Mesothelial cell of epicardium (in vitro differentiated cells): ENCODE measurements at regions not wholly inside any gene's neighbourhood (a gene's known extent, or its start where the extent isn't known, plus 50 kb on each side); places are given as distances from the start of the nearest gene placed in this dataset.
A peak's percentile ranks its signal among the peaks of the same experiment; 100 is the strongest.
"Not testable (repeated sequence)": the region's sequence is repeated elsewhere in the genome, so short reads cannot be mapped to it uniquely, and the experiment has no call there.

Source experiments
- DNase-seq, 2 experiments: peaks; one replicate each; pipeline ENCODE4 v3.0.0; 2021; ENCODE audit warnings: low spot score in 2 of 2; ENCODE audit not compliant: unreplicated experiment in 2 of 2
- H3K27ac Mint-ChIP-seq: 2 replicates; pipeline ENCODE4 v1.8.0; 2021; ENCODE audit warnings: mixed read lengths
- H3K27me3 Mint-ChIP-seq: 2 replicates; pipeline ENCODE4 v1.8.0; 2021; ENCODE audit warnings: low read depth, mixed read lengths
- H3K36me3 Mint-ChIP-seq: 2 replicates; pipeline ENCODE4 v1.8.0; 2021; ENCODE audit warnings: mixed read lengths
- H3K4me1 Mint-ChIP-seq: 2 replicates; pipeline ENCODE4 v1.8.0; 2021; ENCODE audit warnings: mixed read lengths
- H3K4me3 Mint-ChIP-seq: 2 replicates; pipeline ENCODE4 v1.8.0; 2021; ENCODE audit warnings: mild to moderate bottlenecking, moderate library complexity, mixed read lengths
- H3K9me3 Mint-ChIP-seq: 2 replicates; pipeline ENCODE4 v1.8.0; 2021; ENCODE audit warnings: mixed read lengths
- TF ChIP-seq, protein P1 (sequence below): fragments of 200-600 bp; sonication (generic); IDR thresholded peaks from one replicate; pipeline ENCODE4 v1.5.0; 2021; ENCODE audit warnings: antibody characterized with exemption; ENCODE audit not compliant: unreplicated experiment

DNA sequence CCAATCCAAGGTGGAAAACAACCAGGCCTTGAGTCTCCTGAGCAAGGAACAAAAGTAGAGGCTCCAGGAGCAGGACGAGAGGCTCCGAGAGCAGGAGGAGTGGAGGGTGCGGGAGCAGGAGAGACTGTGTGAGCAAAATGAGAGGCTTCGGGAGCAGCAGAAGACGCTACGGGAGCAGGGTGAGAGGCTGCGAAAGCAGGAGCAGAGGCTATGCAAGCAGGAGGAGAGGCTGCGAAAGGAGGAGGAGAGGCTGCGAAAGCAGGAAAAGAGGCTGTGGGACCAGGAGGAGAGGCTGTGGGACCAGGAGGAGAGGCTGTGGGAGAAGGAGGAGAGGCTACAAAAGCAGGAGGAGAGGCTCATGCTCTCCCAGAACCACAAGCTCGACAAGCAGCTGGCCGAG is 60.3 kb upstream of the UBE2Q2 start:
- H3K9me3 Mint-ChIP-seq: no peaks in the 10 kb centered on the region
- peak in 1 of 2 experiments; percentile 29 for DNase-seq

DNA sequence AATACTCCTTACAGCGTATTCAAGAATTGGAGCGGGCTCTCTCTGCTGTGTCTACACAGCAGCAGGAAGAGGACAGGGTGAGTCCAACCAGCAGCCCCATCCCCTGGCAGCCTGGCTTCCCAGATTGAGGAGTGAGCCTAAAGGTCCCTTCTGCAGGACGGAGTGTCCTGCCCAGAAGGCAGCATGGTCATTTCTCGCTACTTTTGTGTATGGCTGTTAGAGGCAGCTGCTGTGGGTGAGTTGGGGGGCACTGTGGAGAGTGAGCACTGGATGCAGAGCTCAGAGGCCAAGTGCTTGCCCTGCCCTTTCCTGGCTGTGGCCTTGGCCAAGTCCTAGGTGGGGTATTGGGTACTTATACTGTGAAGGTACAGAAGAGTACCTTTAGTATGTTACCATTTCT is 62.3 kb upstream of the UBE2Q2 start:
- H3K36me3 Mint-ChIP-seq, H3K9me3 Mint-ChIP-seq, H3K4me3 Mint-ChIP-seq, H3K4me1 Mint-ChIP-seq, H3K27ac Mint-ChIP-seq: not testable (repeated sequence)
- H3K27me3 Mint-ChIP-seq: peaks cover 22% of the 10 kb centered on the region
- DNase-seq: peak in 1 of 2 experiments; percentile 25

More for the DNA sequence above, 60.3 kb upstream of the UBE2Q2 start:
- Mint-ChIP-seq H3K27ac (no peak overlapping the region), H3K27me3 (peaks cover 37% of the 10 kb centered on the region), H3K4me1 (no peaks in the 10 kb centered on the region), H3K36me3 (no peaks in the 10 kb centered on the region), H3K4me3 (no peak overlapping the region)
- TF ChIP-seq, protein P1, sequence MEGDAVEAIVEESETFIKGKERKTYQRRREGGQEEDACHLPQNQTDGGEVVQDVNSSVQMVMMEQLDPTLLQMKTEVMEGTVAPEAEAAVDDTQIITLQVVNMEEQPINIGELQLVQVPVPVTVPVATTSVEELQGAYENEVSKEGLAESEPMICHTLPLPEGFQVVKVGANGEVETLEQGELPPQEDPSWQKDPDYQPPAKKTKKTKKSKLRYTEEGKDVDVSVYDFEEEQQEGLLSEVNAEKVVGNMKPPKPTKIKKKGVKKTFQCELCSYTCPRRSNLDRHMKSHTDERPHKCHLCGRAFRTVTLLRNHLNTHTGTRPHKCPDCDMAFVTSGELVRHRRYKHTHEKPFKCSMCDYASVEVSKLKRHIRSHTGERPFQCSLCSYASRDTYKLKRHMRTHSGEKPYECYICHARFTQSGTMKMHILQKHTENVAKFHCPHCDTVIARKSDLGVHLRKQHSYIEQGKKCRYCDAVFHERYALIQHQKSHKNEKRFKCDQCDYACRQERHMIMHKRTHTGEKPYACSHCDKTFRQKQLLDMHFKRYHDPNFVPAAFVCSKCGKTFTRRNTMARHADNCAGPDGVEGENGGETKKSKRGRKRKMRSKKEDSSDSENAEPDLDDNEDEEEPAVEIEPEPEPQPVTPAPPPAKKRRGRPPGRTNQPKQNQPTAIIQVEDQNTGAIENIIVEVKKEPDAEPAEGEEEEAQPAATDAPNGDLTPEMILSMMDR: no peak

DNA sequence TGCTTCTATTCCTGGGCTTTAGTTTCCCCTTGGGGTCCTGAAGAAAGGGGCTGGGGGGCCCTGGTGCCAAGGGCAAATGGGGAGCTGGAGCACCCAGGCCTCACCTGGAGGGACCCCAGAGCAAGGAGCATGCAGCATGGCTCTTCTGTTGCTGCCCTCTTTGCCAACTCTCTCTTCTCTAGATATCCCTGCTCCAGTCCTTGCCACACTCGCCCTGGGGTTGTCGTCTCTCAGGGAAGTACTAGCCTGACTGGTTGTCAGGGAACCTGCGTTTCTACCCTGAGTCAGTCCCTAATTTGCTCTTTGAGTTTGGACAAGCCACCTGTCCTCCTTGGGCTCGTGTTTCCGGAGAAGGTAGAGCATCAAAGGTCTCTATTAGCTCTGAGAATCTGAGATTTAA is 63.7 kb upstream of the UBE2Q2 start:
- DNase-seq: no peak
- H3K9me3 Mint-ChIP-seq: no peaks in the 10 kb centered on the region
- H3K4me1 Mint-ChIP-seq: peaks cover 10% of the 10 kb centered on the region
- TF ChIP-seq, protein P1: no peak
- H3K36me3 Mint-ChIP-seq: no peaks in the 10 kb centered on the region
- H3K27me3 Mint-ChIP-seq: peaks cover 16% of the 10 kb centered on the region
- no peak overlapping the region for H3K4me3 Mint-ChIP-seq
- no peak overlapping the region for H3K27ac Mint-ChIP-seq

DNA sequence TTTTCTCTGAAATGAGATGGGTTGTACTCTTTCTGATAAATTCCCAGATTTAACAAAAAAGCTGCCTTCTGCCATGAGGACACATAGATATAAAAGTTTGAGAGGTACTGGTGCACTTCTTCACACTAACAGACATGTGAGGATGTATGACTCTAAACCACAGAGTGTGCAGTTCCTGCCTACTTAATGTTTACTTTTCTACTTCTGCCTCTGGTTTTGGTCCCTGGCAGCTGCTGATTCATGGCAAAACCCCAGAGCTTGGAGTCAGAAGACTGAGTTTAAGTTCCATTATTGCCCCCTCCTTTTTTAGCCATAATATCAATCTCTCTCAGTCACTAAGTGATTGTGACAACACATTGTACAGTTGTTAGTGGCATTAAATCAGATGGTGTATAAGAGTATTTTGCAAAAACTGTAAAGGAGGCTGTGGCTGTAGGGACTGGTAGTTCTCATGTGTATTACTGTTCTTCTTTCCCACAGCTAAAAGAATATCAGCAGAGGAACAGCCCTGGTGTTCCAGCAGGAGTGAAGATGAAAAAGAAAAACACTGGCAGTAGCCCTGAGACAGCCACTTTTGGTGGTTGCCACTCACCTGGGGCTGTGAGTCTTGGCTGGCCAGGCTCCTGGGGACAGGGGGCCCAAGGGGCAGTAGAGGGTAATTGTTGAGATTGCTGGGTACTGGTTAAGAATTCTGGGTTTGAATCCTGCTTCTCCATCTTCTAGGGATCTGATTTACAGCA is 64.4 kb upstream of the CSPG4 start:
- H3K27me3 Mint-ChIP-seq, DNase-seq, H3K36me3 Mint-ChIP-seq, H3K9me3 Mint-ChIP-seq, H3K4me3 Mint-ChIP-seq, H3K4me1 Mint-ChIP-seq: not testable (repeated sequence)
- peak overlapping the region; percentile 11 for H3K27ac Mint-ChIP-seq

DNA sequence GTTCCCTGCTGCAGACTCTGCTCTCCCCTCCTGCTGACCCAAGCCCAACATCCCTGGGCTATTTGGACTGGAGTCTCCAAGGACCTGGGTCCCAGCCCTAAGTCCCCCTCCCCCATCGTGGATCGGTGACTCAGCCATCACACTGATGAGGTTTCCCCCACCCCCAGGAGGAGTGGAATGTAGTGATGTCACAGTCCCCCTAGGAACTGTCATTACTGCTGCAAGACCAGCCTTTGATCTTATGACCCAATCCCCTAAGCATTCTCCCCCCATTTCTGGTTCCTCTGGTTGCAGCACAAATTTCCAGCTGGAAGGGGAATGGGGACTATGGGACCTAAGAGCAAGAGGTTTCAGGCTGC is 63.4 kb upstream of the CSPG4 start:
- peak in 1 of 2 experiments; percentile 33 for DNase-seq
- Mint-ChIP-seq H3K9me3 (no peaks in the 10 kb centered on the region), H3K36me3 (no peaks in the 10 kb centered on the region), H3K4me3 (no peak overlapping the region), H3K27ac (no peak overlapping the region), H3K27me3 (peaks cover 3% of the 10 kb centered on the region), H3K4me1 (peaks cover 10% of the 10 kb centered on the region)
- TF ChIP-seq, protein P1: no peak

DNA sequence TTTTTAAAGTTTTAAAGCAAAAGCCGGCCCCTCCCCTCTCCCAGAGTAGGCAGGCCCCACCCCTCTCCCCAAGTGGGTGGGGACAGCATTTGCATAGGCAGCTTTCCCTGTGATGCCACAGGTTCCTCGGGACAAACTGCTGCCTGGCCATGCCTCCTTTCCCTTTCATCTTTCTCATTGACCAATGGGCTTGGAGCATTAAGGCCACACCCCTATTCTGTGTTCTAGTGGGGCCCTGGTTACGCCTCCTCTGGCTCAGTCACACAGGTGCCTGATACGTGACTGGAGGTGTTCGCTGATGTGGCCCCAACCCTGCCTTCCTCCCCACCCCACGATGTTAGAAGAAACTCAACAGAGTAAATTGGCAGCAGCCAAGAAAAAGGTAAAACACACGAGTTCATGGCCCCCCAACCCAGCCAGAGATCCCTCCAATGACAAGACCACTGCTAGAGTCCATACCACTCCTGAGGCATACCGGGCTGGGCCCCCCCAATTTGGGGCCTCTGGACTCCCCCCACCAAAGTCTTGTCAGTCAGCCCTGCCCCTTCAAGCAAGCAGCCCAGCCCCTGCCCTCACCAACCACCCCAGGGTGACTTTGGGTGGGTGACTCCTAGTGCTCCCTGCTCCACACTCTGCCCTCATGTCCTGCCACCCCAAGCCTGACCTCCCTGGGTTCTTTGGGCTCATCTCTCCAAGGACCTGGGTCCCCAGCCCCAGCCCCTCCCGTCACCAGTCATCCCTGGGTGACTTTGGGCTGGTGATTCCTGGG is 62.8 kb upstream of the CSPG4 start:
- H3K9me3 Mint-ChIP-seq: no peaks in the 10 kb centered on the region
- no peaks in the 10 kb centered on the region for H3K36me3 Mint-ChIP-seq
- no peak overlapping the region for H3K4me3 Mint-ChIP-seq
- H3K27ac Mint-ChIP-seq: no peak overlapping the region
- H3K27me3 Mint-ChIP-seq: peaks cover 3% of the 10 kb centered on the region
- TF ChIP-seq, protein P1: no peak
- peak in 1 of 2 experiments; percentile 36 for DNase-seq
- H3K4me1 Mint-ChIP-seq: peaks cover 10% of the 10 kb centered on the region

DNA sequence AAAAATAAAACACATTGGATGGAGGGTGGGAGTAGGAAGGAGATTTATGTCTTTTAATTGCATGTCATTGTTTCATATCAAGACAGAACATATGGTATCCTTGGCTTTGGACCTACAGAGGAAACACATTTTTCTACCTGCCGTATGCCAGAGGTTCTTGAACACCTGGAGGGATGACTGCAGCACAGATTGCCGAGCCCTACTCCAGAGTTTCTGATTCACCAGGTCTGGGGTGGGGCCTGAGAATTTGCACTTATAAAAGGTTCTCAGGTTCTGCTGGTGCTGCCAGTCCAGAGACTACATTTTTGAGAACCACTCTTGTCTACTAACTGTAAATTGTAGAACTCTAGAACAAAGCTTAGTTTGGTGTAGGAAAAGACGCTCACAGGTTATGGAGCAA is 61.3 kb upstream of the CSPG4 start:
- H3K4me3 Mint-ChIP-seq, DNase-seq, H3K27ac Mint-ChIP-seq, H3K27me3 Mint-ChIP-seq, H3K9me3 Mint-ChIP-seq, H3K4me1 Mint-ChIP-seq, H3K36me3 Mint-ChIP-seq: not testable (repeated sequence)

DNA sequence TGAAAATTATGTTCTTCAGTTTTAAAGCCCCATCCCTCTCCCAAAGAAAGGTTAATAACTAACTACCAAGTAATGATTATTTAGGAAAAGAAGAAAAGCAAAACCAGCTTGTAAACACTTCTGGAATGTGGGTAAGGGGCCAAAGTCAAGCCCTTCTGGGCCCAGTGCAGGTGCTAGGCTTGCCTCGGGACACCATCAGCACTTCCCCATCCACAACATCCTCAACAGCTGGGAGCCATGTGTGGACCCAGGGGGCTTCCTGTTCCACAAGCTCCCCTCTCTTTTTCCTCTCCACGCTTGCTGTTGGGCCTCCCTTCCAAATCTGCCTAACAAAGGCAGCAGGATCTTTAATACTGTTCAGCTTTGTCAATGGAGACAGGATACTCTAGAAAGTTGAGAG is 58.4 kb upstream of the CSPG4 start:
- H3K36me3 Mint-ChIP-seq, H3K9me3 Mint-ChIP-seq, H3K4me1 Mint-ChIP-seq, H3K4me3 Mint-ChIP-seq, H3K27me3 Mint-ChIP-seq: not testable (repeated sequence)
- peak overlapping the region; percentile 53 for H3K27ac Mint-ChIP-seq
- peak in 1 of 2 experiments; percentile 25 for DNase-seq
